ENCODE measurements at regions not wholly inside any gene's neighbourhood (a gene's known extent, or its start where the extent isn't known, plus 50 kb on each side); places are given as distances from the start of the nearest gene placed in this dataset.

GRCh38 chr20:40319056-40319455 is 370.0 kb downstream of the MAFB start:
- TF ChIP-seq CTCF (IDR thresholded peaks at IDR 0.05) (no peak), POLR2A (IDR thresholded peaks at IDR 0.05) (no peak), EP300 (IDR thresholded peaks at IDR 0.05) (no peak), POLR2AphosphoS5 (IDR thresholded peaks at IDR 0.05) (no peak)

Data from sigmoid colon (tissue), 4 donors.